Kidney epithelial cell (primary cell): ENCODE measurements at regions not wholly inside any gene's neighbourhood (a gene's known extent, or its start where the extent isn't known, plus 50 kb on each side); places are given as distances from the start of the nearest gene placed in this dataset.
A peak's percentile ranks its signal among the peaks of the same experiment; 100 is the strongest.

Experiments used
- DNase-seq: peaks from one replicate; pipeline ENCODE4 v3.0.0-alpha.2; 2010; ENCODE audit warnings: low read depth
- H3K27me3 ChIP-seq: 2 replicates; pipeline ENCODE4 v1.6.0; 2011; ENCODE audit warnings: low read length; ENCODE audit not compliant: control insufficient read depth, insufficient read depth
- H3K36me3 ChIP-seq: 2 replicates; pipeline ENCODE4 v1.5.1; 2011; ENCODE audit warnings: low read length; ENCODE audit not compliant: control insufficient read depth, insufficient read depth
- H3K4me3 ChIP-seq: 2 replicates; pipeline ENCODE4 v1.5.1; 2011; ENCODE audit warnings: low read depth, mild to moderate bottlenecking, control low read depth, low read length
- TF ChIP-seq, protein P1 (sequence below): IDR thresholded peaks from 2 replicates; pipeline ENCODE4 v1.5.1; 2011; ENCODE audit warnings: mild to moderate bottlenecking, moderate library complexity, low read length, control low read depth, inconsistent platforms; ENCODE audit not compliant: insufficient read depth, poor library complexity, severe bottlenecking

DNA sequence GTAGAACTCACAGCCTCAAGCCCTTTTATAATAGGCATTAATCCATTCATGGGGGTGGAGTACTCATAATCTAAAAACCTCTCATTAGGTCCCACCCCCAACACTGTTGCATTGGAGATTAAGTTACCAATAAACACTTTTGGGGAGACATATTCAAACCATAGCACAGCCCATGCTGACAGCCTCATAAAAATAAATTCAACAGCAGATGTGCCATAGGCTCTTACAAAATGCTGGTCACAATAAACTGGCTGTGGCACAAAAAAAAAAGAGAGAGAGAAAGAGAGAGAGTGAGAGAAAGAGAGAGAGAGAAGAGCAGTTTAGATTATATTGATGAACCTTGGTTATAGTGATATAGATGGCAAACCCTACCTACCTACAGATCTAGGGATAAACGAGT, 1000.9 kb downstream of the TUSC7 start:
- Histone ChIP-seq H3K36me3 (no peaks in the 10 kb centered on the region), H3K27me3 (no peaks in the 10 kb centered on the region), H3K4me3 (no peak overlapping the region)
- no peak for DNase-seq
- TF ChIP-seq, protein P1, sequence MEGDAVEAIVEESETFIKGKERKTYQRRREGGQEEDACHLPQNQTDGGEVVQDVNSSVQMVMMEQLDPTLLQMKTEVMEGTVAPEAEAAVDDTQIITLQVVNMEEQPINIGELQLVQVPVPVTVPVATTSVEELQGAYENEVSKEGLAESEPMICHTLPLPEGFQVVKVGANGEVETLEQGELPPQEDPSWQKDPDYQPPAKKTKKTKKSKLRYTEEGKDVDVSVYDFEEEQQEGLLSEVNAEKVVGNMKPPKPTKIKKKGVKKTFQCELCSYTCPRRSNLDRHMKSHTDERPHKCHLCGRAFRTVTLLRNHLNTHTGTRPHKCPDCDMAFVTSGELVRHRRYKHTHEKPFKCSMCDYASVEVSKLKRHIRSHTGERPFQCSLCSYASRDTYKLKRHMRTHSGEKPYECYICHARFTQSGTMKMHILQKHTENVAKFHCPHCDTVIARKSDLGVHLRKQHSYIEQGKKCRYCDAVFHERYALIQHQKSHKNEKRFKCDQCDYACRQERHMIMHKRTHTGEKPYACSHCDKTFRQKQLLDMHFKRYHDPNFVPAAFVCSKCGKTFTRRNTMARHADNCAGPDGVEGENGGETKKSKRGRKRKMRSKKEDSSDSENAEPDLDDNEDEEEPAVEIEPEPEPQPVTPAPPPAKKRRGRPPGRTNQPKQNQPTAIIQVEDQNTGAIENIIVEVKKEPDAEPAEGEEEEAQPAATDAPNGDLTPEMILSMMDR, result no peak

DNA sequence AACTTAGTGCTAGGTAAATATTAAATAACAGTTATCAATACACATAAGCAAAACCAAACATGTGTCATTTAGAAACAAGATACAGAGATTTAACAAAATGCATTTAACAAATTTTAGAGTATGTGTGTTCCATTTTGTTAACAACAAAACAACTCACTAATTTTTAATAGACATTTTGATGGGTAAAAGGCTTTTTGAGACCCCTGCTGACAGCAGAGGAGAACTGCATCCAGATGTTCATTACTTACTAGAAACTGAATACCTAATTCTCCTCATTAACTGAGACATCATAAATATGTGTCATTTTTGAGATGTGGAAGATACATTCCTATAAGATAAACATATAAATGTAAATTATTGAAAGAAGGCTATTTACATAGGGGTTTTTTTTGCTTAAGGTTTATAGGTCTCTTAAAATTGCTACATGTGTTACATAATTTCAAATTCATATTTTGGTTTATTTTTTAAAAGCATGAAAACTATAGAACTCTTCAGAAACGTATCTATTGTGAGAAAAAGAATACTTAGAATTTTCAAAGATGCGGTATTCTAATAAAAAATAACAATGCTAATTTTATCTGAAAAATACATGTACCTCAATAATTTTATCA, 1009.8 kb downstream of the TUSC7 start:
- DNase-seq, result no peak
- Histone ChIP-seq H3K27me3 (no peaks in the 10 kb centered on the region), H3K36me3 (no peaks in the 10 kb centered on the region), H3K4me3 (no peak overlapping the region)
- TF ChIP-seq, protein P1, result peak; percentile 73

DNA sequence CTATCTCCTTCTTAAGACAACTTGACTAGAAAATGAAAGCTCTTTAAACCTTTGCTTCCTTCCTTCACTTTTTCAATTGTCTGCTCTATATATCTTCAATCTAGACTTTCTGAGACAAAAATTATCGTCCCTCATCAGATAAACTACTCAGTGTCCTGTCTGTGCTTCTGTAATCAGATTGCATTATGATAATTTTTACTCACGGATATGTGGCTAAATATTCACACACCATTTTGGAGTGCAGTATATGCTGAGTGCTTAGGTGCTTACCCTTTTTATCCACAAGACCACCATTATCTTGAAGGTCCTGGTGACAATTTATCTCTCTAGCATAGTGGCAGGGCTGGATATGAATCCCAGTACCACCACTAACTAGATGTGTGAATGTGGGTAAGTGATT, 1012.3 kb downstream of the TUSC7 start:
- DNase-seq, result no peak
- no peak overlapping the region for H3K4me3 ChIP-seq
- TF ChIP-seq, protein P1, result no peak
- H3K27me3 ChIP-seq, result no peaks in the 10 kb centered on the region
- H3K36me3 ChIP-seq, result no peaks in the 10 kb centered on the region

DNA sequence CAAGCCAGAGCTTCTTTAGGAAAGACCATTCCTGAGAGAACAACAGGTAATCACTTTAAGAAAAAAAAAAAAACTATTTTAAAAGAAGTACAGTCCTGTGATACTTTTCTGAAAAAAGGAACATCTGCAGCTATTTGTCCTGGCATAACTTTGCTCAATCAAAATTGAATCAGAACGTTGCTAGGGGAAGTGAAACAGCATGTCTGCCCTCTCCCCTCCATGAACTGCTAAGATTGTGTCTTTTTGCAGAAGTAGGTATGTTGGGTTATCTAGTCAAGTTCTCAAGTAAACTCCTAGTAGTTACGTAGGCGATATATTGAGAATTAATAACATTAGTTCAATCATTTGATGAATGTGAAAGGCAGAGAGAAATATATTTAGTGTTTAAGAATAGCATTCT, 1013.3 kb downstream of the TUSC7 start:
- Histone ChIP-seq H3K36me3 (no peaks in the 10 kb centered on the region), H3K4me3 (no peak overlapping the region), H3K27me3 (no peaks in the 10 kb centered on the region)
- TF ChIP-seq, protein P1, result no peak
- no peak for DNase-seq

DNA sequence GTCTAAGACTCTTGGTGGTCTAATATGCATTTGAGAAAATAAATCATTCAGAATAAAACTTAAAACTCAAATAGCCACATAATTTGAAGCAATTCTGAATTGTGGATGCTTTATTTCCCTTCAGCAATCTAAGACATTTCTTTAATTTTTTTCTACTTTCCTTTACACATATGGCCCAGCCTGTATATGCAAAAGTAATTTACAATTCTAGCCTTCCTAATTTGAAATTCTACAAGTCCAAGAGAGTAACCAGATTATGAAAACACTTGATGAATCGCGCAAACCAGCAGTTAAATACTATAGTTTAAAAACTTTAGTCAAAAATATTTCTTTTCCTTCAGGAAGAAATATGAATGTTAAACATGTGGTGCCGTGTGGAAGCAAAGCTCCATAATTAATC, 1014.2 kb downstream of the TUSC7 start:
- TF ChIP-seq, protein P1, result no peak
- Histone ChIP-seq H3K36me3 (no peaks in the 10 kb centered on the region), H3K4me3 (no peak overlapping the region), H3K27me3 (no peaks in the 10 kb centered on the region)
- no peak for DNase-seq

DNA sequence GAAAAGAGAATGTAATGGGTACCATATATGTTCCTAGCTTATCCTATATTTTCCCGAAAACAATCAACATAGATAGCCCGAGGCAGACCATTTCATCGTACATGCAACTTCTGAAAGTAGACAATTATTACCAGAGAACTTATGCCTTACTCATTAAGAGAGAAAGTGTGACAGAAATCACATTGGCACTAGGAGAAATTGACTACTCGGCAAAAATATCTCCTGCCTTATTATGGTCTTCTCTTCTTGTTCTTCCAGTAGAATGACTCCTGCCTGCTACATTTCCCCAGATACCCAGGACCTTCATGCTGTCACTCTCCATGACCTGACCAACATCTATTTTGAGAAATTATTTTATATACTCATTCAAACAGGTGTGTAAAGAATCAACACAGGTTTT, 1015.7 kb downstream of the TUSC7 start:
- TF ChIP-seq, protein P1, result no peak
- Histone ChIP-seq H3K36me3 (no peaks in the 10 kb centered on the region), H3K27me3 (no peaks in the 10 kb centered on the region), H3K4me3 (no peak overlapping the region)
- DNase-seq, result no peak
